ENCODE measurements at regions not wholly inside any gene's neighbourhood (a gene's known extent, or its start where the extent isn't known, plus 50 kb on each side); places are given as distances from the start of the nearest gene placed in this dataset.

DNA sequence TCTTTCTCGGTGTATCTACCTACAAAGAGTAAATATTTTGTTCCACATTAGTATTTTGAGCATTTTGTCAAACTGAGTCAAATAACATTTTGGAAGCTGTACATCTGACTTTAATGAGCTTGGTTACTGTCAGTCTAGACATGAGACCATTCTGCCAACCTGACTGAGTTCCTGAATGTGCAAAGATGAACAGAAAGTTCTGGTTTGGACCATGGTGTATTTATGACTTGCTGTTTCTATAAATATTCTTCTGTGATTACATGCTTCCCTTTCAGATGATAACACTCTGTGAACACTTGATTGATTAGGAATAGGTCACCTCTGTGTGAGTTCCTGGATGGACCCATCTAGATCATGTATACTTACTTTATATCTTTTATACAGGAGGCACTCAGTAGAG lies 827.8 kb downstream of the VRK1 start:
- Histone ChIP-seq H3K4me1 (replicated peaks) (no peaks in the 10 kb centered on the region), H3K36me3 (no peaks in the 10 kb centered on the region), H3K27ac (no peak overlapping the region), H3K9me3 (no peaks in the 10 kb centered on the region), H3K4me3 (no peak overlapping the region), H3K27me3 (replicated peaks; ENCODE audit: insufficient read depth) (no peaks in the 10 kb centered on the region)
- no peak for TF ChIP-seq POLR2AphosphoS5 (IDR thresholded peaks at IDR 0.05)
- TF ChIP-seq POLR2A (IDR thresholded peaks at IDR 0.05) = no peak
- TF ChIP-seq, protein P1, sequence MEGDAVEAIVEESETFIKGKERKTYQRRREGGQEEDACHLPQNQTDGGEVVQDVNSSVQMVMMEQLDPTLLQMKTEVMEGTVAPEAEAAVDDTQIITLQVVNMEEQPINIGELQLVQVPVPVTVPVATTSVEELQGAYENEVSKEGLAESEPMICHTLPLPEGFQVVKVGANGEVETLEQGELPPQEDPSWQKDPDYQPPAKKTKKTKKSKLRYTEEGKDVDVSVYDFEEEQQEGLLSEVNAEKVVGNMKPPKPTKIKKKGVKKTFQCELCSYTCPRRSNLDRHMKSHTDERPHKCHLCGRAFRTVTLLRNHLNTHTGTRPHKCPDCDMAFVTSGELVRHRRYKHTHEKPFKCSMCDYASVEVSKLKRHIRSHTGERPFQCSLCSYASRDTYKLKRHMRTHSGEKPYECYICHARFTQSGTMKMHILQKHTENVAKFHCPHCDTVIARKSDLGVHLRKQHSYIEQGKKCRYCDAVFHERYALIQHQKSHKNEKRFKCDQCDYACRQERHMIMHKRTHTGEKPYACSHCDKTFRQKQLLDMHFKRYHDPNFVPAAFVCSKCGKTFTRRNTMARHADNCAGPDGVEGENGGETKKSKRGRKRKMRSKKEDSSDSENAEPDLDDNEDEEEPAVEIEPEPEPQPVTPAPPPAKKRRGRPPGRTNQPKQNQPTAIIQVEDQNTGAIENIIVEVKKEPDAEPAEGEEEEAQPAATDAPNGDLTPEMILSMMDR (IDR thresholded peaks at IDR 0.05) = no peak
- 65% methylated on average over 1 of the region's 1 CpG for WGBS
- intact Hi-C loops (cut with DNase I) = no loop called here
- no peak for DNase-seq (ENCODE audit: low spot score)

DNA sequence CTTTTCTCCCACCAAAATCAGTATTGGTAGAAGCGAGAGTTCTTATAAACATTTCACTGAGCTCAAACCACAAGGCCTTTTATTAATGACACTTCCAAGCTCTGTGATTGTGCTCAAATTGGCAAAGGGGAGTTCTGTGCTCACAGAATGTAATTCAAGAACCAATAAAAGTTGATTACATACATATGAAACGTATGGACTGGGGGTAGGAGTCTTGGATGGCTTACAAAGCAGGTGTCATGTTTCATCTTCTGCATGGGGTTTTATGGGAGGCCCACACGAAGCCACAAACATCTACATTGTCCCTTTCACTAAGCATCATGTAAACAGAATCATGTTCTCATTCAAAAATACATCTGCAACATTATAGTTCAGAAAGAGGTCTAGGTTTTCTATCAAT lies 828.3 kb downstream of the VRK1 start:
- TF ChIP-seq, protein P1 (IDR thresholded peaks at IDR 0.05) = no peak
- no peak for TF ChIP-seq POLR2AphosphoS5 (IDR thresholded peaks at IDR 0.05)
- no peak for TF ChIP-seq POLR2A (IDR thresholded peaks at IDR 0.05)

DNA sequence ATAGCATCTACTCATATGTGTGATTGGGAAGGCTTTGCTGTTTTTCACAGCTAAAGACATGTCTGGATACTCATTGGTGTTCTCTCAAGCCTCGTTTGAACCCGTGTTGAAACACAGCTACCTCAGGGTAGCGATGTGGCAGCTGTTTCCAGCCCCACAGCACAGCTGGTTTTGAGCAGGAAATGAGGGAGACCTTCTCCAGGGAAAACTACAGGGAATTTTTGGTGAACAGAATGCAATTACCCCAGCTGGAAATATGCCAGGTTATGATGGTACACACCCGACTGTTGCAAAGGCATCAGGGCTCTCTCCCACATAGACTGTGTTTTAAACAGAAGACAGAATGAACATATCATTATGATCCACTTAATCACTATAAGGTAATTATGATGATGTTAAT lies 828.9 kb downstream of the VRK1 start:
- intact Hi-C loops (cut with DNase I) = no loop called here
- 44% methylated on average over 4 of the region's 4 CpGs for WGBS
- Histone ChIP-seq H3K9me3 (no peaks in the 10 kb centered on the region), H3K4me3 (no peak overlapping the region), H3K27ac (no peak overlapping the region), H3K36me3 (no peaks in the 10 kb centered on the region), H3K27me3 (replicated peaks; ENCODE audit: insufficient read depth) (peaks cover 1% of the 10 kb centered on the region), H3K4me1 (replicated peaks) (no peaks in the 10 kb centered on the region)
- no peak for TF ChIP-seq POLR2A (IDR thresholded peaks at IDR 0.05)
- TF ChIP-seq, protein P1 (IDR thresholded peaks at IDR 0.05) = no peak
- no peak for TF ChIP-seq POLR2AphosphoS5 (IDR thresholded peaks at IDR 0.05)
- DNase-seq (ENCODE audit: low spot score) = no peak

More for the DNA sequence above, 828.3 kb downstream of the VRK1 start:
- Histone ChIP-seq H3K4me3 (no peak overlapping the region), H3K36me3 (no peaks in the 10 kb centered on the region), H3K27me3 (replicated peaks; ENCODE audit: insufficient read depth) (peaks cover 1% of the 10 kb centered on the region), H3K27ac (no peak overlapping the region), H3K4me1 (replicated peaks) (no peaks in the 10 kb centered on the region), H3K9me3 (no peaks in the 10 kb centered on the region)
- no peak for DNase-seq (ENCODE audit: low spot score)
- WGBS = 14% methylated on average over 3 of the region's 3 CpGs
- intact Hi-C loops (cut with DNase I) = no loop called here

DNA sequence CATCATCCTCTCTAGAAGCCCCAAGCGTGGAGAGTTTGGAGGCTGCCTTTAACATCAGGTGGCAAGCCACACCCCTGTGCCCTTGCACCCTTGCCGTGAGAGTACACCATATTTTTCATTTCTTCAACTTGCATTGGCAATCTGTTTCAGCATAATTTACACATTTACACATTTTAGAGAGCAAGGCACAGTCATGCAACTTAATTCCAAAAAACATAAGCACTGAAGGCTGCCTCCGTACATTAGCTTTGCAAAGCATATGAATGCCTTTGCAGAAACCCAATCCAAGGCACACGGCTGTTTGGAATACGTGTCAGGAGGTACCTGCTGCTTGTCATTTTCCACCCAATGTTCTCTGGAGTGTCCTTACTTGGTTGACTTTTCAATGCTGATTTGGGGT lies 833.1 kb downstream of the VRK1 start:
- no peaks in the 10 kb centered on the region for H3K36me3 ChIP-seq
- H3K4me1 ChIP-seq (replicated peaks) = no peaks in the 10 kb centered on the region
- DNase-seq (ENCODE audit: low spot score) = no peak
- no peak overlapping the region for H3K27ac ChIP-seq
- TF ChIP-seq POLR2A (IDR thresholded peaks at IDR 0.05) (no peak), POLR2AphosphoS5 (IDR thresholded peaks at IDR 0.05) (no peak)
- TF ChIP-seq, protein P1 (IDR thresholded peaks at IDR 0.05) = no peak
- WGBS = 56% methylated on average over 5 of the region's 5 CpGs
- peaks cover 1% of the 10 kb centered on the region for H3K27me3 ChIP-seq (replicated peaks; ENCODE audit: insufficient read depth)
- no peak overlapping the region for H3K4me3 ChIP-seq
- intact Hi-C loops (cut with DNase I) = no loop called here
- H3K9me3 ChIP-seq = no peaks in the 10 kb centered on the region

DNA sequence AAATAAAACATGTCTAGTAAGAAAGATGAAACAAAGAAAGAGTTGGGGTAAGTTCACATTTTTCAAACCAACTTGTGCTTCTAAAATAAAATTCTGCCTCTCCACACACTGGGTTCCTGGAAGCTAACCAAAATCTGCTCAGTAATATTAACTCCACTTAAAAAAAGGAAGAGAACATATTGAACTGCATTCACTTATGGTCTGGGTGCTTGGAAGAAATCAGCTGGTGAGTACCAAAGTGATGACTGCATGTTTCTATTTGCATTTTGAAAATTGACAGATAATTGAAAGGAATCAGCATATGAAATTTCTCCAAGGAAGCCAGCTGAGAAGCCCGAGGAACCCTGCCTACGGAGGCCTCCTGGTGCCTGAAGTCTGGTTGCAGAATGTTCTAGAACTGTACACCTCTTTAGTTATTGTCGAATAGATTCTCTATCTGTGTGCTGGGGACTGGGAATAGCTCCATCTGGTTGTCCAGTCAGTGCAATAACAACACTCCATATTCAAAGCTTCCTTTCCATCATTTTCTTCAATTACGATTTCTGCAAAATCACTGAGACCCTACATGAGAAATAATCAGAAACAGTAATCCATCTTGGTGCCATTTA lies 836.1 kb downstream of the VRK1 start:
- no peak for DNase-seq (ENCODE audit: low spot score)
- Histone ChIP-seq H3K36me3 (no peaks in the 10 kb centered on the region), H3K27me3 (replicated peaks; ENCODE audit: insufficient read depth) (peaks cover 1% of the 10 kb centered on the region), H3K4me1 (replicated peaks) (no peaks in the 10 kb centered on the region), H3K9me3 (no peaks in the 10 kb centered on the region), H3K27ac (no peak overlapping the region), H3K4me3 (no peak overlapping the region)
- WGBS = 91% methylated on average over 4 of the region's 4 CpGs
- TF ChIP-seq POLR2A (IDR thresholded peaks at IDR 0.05) (no peak), POLR2AphosphoS5 (IDR thresholded peaks at IDR 0.05) (no peak)
- TF ChIP-seq, protein P1 (IDR thresholded peaks at IDR 0.05) = no peak
- intact Hi-C loops (cut with DNase I) = no loop called here

All from prostate gland (tissue), 2 donors.